ENCODE measurements at regions not wholly inside any gene's neighbourhood (a gene's known extent, or its start where the extent isn't known, plus 50 kb on each side); places are given as distances from the start of the nearest gene placed in this dataset.

- TF ChIP-seq, protein P1, sequence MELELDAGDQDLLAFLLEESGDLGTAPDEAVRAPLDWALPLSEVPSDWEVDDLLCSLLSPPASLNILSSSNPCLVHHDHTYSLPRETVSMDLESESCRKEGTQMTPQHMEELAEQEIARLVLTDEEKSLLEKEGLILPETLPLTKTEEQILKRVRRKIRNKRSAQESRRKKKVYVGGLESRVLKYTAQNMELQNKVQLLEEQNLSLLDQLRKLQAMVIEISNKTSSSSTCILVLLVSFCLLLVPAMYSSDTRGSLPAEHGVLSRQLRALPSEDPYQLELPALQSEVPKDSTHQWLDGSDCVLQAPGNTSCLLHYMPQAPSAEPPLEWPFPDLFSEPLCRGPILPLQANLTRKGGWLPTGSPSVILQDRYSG (tag; conservative IDR thresholded peaks at IDR 0.05; ENCODE audit: low read depth), result no peak
- TF ChIP-seq NFE2 (IDR thresholded peaks at IDR 0.05; ENCODE audit: low read depth), result no peak
- TF ChIP-seq, protein P2, sequence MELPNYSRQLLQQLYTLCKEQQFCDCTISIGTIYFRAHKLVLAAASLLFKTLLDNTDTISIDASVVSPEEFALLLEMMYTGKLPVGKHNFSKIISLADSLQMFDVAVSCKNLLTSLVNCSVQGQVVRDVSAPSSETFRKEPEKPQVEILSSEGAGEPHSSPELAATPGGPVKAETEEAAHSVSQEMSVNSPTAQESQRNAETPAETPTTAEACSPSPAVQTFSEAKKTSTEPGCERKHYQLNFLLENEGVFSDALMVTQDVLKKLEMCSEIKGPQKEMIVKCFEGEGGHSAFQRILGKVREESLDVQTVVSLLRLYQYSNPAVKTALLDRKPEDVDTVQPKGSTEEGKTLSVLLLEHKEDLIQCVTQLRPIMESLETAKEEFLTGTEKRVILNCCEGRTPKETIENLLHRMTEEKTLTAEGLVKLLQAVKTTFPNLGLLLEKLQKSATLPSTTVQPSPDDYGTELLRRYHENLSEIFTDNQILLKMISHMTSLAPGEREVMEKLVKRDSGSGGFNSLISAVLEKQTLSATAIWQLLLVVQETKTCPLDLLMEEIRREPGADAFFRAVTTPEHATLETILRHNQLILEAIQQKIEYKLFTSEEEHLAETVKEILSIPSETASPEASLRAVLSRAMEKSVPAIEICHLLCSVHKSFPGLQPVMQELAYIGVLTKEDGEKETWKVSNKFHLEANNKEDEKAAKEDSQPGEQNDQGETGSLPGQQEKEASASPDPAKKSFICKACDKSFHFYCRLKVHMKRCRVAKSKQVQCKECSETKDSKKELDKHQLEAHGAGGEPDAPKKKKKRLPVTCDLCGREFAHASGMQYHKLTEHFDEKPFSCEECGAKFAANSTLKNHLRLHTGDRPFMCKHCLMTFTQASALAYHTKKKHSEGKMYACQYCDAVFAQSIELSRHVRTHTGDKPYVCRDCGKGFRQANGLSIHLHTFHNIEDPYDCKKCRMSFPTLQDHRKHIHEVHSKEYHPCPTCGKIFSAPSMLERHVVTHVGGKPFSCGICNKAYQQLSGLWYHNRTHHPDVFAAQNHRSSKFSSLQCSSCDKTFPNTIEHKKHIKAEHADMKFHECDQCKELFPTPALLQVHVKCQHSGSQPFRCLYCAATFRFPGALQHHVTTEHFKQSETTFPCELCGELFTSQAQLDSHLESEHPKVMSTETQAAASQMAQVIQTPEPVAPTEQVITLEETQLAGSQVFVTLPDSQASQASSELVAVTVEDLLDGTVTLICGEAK (IDR thresholded peaks at IDR 0.05), result no peak
- TF ChIP-seq, protein P2 (CRISPR knock-in tag; IDR thresholded peaks at IDR 0.05), result no peak
- TF ChIP-seq TSC22D4 (tag; IDR thresholded peaks at IDR 0.05), result no peak
- TF ChIP-seq, protein P3, sequence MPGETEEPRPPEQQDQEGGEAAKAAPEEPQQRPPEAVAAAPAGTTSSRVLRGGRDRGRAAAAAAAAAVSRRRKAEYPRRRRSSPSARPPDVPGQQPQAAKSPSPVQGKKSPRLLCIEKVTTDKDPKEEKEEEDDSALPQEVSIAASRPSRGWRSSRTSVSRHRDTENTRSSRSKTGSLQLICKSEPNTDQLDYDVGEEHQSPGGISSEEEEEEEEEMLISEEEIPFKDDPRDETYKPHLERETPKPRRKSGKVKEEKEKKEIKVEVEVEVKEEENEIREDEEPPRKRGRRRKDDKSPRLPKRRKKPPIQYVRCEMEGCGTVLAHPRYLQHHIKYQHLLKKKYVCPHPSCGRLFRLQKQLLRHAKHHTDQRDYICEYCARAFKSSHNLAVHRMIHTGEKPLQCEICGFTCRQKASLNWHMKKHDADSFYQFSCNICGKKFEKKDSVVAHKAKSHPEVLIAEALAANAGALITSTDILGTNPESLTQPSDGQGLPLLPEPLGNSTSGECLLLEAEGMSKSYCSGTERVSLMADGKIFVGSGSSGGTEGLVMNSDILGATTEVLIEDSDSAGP (CRISPR knock-in tag; IDR thresholded peaks at IDR 0.05), result no peak
- TF ChIP-seq MYC (IDR thresholded peaks at IDR 0.05; ENCODE audit: low read depth, low read length), result no peak
- no peak for TF ChIP-seq MYC (CRISPR knock-in tag; IDR thresholded peaks at IDR 0.05; ENCODE audit: borderline replicate concordance, low read depth)
These were observed 157.5 kb downstream of the SCP2D1 start (continued) for GRCh38 chr20:18971121-18971520.
